DMS53 (cell line): ENCODE measurements at regions not wholly inside any gene's neighbourhood (a gene's known extent, or its start where the extent isn't known, plus 50 kb on each side); places are given as distances from the start of the nearest gene placed in this dataset.
A peak's percentile ranks its signal among the peaks of the same experiment; 100 is the strongest.
"Not testable (repeated sequence)": the region's sequence is repeated elsewhere in the genome, so short reads cannot be mapped to it uniquely, and the experiment has no call there.

Source experiments
- DNase-seq: peaks from one replicate; lab custom pipeline; 2025; lab: John Stamatoyannopoulos, UW

- peak; percentile 62 for DNase-seq
These were observed 177.9 kb downstream of the TLE3 start for GRCh38 chr15:69919816-69920215.

GRCh38 chr15:69920221-69920620, 177.5 kb downstream of the TLE3 start:
- no peak for DNase-seq

- no peak for DNase-seq
These were observed 175.8 kb downstream of the TLE3 start for GRCh38 chr15:69921626-69922619.

- DNase-seq = no peak
These were observed 173.2 kb downstream of the TLE3 start for GRCh38 chr15:69924531-69924930.

- DNase-seq = no peak
These were observed 171.7 kb downstream of the TLE3 start for GRCh38 chr15:69926006-69926405.

- DNase-seq = no peak
These were observed 171.0 kb downstream of the TLE3 start for GRCh38 chr15:69926721-69927120.

GRCh38 chr15:69928890-69929289, 168.8 kb downstream of the TLE3 start:
- DNase-seq = not testable (repeated sequence)

GRCh38 chr15:69929905-69930630, 167.6 kb downstream of the TLE3 start:
- DNase-seq = peak; percentile 11

GRCh38 chr15:69930754-69931153, 167.0 kb downstream of the TLE3 start:
- DNase-seq = no peak

- no peak for DNase-seq
These were observed 166.6 kb downstream of the TLE3 start for GRCh38 chr15:69931156-69931555.

- no peak for DNase-seq
These were observed 163.1 kb downstream of the TLE3 start for GRCh38 chr15:69934607-69935006.

- no peak for DNase-seq
These were observed 157.9 kb downstream of the TLE3 start for GRCh38 chr15:69939513-69940440.

- no peak for DNase-seq
These were observed 157.0 kb downstream of the TLE3 start for GRCh38 chr15:69940441-69941300.

GRCh38 chr15:69941301-69941605, 156.5 kb downstream of the TLE3 start:
- DNase-seq = no peak

GRCh38 chr15:69941706-69942495, 155.8 kb downstream of the TLE3 start:
- no peak for DNase-seq

- DNase-seq = no peak
These were observed 154.1 kb downstream of the TLE3 start for GRCh38 chr15:69943637-69944036.

- no peak for DNase-seq
These were observed 152.0 kb downstream of the TLE3 start for GRCh38 chr15:69945729-69946128.

GRCh38 chr15:69946870-69947269, 150.8 kb downstream of the TLE3 start:
- DNase-seq = peak; percentile 6

- DNase-seq = no peak
These were observed 150.3 kb downstream of the TLE3 start for GRCh38 chr15:69947394-69947793.

GRCh38 chr15:69949485-69949884, 148.2 kb downstream of the TLE3 start:
- DNase-seq = no peak
